ENCODE measurements at regions not wholly inside any gene's neighbourhood (a gene's known extent, or its start where the extent isn't known, plus 50 kb on each side); places are given as distances from the start of the nearest gene placed in this dataset.

DNA sequence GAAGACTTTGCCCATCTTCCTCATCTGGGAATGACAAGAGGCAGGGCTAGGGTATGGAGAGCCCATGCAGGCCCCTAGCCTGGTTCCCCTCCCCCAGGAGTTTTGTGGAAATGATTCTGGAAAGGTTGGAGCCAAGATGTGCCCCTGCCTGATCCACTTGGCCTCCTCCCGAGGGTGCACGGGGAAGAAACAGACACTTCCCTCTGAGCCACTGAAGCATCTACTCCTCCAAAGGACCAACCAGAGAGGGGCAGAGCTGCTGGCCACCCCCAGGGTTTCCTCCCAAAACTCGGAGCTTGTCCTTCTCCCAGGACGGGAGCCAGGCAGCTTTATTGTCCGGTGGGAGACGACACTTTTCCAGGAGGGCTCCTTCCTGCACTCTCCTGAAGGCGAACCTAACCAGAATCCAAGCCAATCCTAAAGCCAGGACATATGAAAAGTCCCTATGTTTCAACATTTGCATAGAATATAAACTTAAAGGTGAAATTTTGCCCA, 149.2 kb upstream of the COPS8 start:
- H3K27ac ChIP-seq, result no peak overlapping the region
- TF ChIP-seq, protein P1, sequence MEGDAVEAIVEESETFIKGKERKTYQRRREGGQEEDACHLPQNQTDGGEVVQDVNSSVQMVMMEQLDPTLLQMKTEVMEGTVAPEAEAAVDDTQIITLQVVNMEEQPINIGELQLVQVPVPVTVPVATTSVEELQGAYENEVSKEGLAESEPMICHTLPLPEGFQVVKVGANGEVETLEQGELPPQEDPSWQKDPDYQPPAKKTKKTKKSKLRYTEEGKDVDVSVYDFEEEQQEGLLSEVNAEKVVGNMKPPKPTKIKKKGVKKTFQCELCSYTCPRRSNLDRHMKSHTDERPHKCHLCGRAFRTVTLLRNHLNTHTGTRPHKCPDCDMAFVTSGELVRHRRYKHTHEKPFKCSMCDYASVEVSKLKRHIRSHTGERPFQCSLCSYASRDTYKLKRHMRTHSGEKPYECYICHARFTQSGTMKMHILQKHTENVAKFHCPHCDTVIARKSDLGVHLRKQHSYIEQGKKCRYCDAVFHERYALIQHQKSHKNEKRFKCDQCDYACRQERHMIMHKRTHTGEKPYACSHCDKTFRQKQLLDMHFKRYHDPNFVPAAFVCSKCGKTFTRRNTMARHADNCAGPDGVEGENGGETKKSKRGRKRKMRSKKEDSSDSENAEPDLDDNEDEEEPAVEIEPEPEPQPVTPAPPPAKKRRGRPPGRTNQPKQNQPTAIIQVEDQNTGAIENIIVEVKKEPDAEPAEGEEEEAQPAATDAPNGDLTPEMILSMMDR (IDR thresholded peaks at IDR 0.05), result no peak
- no peak for TF ChIP-seq ZFX (IDR thresholded peaks at IDR 0.05; ENCODE audit: borderline replicate concordance)

DNA sequence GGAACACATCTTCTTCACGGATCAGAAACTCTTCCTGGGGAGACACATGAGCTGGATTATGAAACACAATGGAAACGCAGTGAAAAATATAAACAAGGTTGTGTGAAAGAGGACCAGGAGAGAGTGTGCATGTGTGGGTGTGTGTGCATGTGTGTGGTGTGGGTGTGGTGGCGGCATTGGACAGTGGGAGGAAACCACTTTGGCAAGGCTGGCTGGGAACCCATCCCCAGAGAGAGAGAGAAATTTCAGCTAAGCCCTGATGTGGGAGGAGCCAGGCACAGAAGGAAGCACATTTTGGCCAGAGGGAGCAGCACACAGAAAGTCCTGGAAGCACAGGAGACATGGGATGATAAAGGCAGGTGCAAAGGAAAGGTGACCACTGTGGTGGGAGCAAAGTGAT, 147.6 kb upstream of the COPS8 start:
- no peak overlapping the region for H3K27ac ChIP-seq
- TF ChIP-seq, protein P1 (IDR thresholded peaks at IDR 0.05), result no peak
- TF ChIP-seq ZFX (IDR thresholded peaks at IDR 0.05; ENCODE audit: borderline replicate concordance), result no peak

DNA sequence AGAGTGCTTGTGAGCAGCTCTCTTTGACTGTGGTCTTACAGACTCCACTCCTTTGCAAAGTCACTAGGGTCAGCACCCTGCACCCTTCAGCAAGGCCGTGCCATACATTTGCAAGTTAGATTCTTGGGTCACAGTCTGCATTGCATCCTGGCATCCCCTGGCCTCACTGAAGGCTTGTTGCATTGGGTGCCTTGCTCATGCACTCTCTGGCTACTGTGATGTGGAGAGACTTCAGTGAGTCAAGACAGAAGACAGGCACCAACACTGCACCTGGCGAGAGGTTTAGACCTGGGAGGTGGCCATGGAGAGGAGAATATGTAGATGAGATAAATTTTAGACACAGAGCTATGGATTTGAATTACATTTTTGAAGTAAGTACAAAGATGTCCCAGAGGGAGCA, 146.4 kb upstream of the COPS8 start:
- TF ChIP-seq, protein P1 (IDR thresholded peaks at IDR 0.05), result no peak
- TF ChIP-seq ZFX (IDR thresholded peaks at IDR 0.05; ENCODE audit: borderline replicate concordance), result no peak
- H3K27ac ChIP-seq, result no peak overlapping the region

DNA sequence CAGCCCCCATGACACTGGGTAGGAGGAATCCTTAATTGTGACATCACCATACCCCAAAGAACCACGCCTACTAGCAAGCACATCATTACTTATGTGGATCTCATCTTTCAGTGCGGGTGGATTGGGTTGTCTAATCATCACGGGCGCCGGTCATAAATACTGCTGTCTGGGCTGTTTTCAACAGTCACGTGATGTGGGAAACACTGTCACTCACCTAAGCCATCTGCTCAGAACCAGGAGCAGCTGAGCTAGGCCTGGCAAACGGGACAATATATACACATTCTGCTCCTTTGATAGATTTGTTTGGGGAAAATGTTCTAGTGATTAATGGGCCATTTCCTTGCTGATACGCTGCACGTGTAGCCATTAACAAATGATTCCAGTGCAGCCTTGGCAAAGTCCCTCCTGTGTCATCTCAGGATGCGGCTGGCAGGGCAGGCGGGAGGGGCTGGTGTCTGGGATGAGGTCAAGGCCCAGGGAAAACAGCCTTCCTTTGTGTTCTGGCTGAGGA, 145.9 kb upstream of the COPS8 start:
- H3K27ac ChIP-seq, result no peak overlapping the region
- TF ChIP-seq, protein P1 (IDR thresholded peaks at IDR 0.05), result no peak
- TF ChIP-seq ZFX (IDR thresholded peaks at IDR 0.05; ENCODE audit: borderline replicate concordance), result no peak

DNA sequence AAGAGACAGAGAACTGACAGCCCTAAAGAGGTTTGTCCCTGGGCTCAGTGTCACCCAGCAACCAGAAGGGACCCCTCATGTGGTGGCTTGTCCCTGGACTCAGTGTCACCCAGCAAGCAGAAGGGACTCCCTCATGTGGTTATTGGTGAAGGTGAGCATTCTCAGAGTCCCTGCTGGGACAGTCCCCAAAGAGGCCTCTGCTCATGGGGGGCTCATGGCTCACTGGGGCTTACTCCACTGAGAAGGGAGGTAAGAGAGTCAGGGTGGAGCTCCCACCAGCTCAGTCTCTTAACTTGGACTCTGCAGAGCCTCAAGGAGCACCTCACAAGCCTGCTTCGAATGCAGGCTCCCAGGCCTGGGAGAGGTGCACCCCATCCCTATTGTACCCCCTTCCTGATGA, 145.2 kb upstream of the COPS8 start:
- H3K27ac ChIP-seq, result no peak overlapping the region
- TF ChIP-seq, protein P1 (IDR thresholded peaks at IDR 0.05), result no peak
- no peak for TF ChIP-seq ZFX (IDR thresholded peaks at IDR 0.05; ENCODE audit: borderline replicate concordance)

DNA sequence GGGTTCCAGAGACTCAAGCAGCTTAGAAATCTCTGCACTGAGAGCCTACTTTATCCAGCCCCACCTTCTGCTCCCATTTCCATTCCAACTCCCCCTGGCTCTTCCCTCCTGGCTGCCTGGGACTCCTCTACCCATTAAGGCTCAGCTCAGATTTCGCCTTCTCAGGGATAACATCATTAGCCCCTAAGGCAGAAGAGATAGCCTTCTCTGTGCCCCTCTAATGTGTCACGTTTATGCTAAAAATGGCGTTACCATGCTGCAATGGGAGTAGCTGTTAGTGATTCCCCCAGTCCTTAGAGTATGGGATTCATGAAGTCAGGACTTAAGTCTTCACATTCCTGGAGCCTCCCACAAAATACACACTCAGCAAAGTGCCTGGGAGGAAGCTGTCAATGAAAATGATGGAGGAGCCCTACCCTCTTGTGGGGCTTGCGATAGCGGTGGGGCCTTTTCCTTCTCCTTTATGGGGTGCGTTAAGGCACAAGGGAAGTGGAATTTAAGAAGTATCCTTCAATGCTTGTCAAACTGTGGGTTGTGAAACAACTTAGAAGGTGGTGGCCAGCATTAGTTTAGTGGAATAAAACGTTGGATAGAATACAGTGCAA, 144.7 kb upstream of the COPS8 start:
- TF ChIP-seq ZFX (IDR thresholded peaks at IDR 0.05; ENCODE audit: borderline replicate concordance), result no peak
- TF ChIP-seq, protein P1 (IDR thresholded peaks at IDR 0.05), result no peak

DNA sequence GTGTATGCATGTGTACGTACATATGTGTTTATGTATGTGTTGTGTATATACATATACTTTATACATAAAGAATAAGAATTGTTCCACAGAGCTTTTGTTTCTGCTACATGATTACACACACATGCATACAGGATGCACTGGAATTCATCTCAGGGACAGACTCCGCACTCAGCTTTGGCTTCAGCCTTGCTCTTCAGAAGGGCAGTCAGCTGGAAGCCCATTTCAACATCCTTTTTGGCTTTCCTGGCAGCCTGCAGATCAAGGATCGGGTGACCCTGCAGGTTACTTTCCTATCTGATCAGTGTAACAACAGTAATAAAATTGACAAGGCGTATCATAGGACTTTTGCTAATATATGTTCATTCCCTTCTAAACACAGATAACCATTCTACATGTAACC, 144.1 kb upstream of the COPS8 start:
- TF ChIP-seq, protein P1 (IDR thresholded peaks at IDR 0.05), result no peak
- no peak for TF ChIP-seq ZFX (IDR thresholded peaks at IDR 0.05; ENCODE audit: borderline replicate concordance)

More for the DNA sequence above, 144.7 kb upstream of the COPS8 start:
- H3K27ac ChIP-seq, result no peak overlapping the region

More for the DNA sequence above, 144.1 kb upstream of the COPS8 start:
- no peak overlapping the region for H3K27ac ChIP-seq

Measured in 22Rv1 (cell line).